ENCODE measurements at regions not wholly inside any gene's neighbourhood (a gene's known extent, or its start where the extent isn't known, plus 50 kb on each side); places are given as distances from the start of the nearest gene placed in this dataset.

DNA sequence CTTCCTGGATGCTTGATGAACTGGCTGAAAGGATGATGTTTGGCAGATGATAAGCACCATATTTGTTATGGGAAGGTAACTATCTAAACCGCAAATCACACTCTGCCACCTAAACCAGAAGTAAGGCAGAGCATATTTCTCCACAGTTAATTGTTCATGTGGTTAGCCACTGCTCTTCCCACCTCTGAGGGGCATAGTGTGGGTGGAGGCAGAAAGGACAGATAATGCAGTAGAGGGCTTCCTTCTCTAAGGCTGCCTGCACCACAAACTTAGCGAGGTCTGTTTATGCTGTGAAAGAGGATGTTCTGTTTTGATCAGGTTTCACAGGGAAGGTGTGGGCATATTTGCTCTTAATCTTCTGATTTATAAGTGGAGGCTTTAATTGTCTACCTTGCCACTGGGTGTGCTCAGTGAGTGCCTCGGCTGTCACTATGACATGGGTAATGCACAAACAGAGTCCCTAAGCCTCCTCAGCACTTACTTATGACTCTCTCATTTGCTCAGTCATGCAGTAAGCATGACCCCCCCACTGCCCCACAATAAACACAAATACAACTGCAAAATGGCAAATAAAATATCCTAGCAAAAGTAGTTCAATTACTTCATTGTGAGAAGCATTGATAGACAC, 401.0 kb downstream of the TMA16 start:
- DNase-seq: no peak

DNA sequence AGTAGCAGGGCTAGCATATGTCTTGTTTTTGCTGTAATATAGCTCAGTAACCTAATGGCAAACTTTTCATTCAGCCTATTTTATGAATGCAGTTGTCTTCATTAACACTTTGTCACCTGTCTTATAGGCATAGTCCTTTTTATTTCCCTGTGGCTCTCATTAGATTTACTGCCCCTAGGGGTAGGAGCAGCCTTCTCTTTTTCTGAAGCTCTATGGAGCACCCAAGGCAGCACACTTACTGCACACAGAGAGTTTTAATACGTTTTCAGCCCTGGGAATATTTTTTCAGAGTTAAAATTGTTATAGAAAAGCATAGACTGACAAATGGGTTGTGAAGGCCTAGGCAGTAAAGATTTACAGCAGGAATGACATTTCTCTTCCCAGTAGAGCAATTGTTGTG, 406.8 kb downstream of the TMA16 start:
- no peak for DNase-seq

DNA sequence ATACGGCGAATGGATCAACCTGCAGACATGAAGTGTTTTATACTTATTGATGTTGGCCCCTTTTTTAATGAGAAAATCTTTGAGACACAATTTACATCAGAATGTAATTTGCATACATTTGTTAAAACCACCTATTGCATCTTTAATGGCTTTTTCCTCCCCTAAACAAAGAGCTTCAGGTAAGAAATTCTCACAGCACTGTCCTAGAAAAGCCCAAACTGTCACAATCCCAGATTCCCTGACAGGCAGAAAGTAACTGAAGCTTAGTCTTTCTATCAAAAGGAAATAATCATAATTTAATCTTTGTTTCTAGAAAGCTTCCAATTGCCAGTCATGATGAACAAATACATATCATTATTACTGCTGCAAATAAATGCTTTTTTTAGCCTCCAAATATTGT, 407.9 kb downstream of the TMA16 start:
- no peak for DNase-seq

DNA sequence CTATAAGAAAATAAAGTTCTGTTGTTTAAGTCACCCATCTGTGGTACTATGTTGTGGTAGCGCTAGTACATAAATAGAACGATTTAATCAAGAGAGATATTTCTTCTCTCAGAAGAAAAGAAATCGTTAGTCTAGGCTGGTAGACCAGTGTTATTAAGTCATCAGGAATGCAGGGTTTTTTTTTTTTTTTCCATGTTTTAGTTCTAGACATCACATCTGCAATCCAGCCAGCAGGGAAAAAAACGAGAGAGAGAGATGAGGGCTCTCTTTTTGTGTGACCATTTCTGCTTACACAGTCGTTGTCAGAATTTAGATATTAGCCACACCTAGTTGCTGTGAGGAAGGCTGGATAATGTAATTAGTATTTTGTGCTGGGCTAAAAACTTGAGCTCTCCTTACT, 417.4 kb downstream of the TMA16 start:
- no peak for DNase-seq

DNA sequence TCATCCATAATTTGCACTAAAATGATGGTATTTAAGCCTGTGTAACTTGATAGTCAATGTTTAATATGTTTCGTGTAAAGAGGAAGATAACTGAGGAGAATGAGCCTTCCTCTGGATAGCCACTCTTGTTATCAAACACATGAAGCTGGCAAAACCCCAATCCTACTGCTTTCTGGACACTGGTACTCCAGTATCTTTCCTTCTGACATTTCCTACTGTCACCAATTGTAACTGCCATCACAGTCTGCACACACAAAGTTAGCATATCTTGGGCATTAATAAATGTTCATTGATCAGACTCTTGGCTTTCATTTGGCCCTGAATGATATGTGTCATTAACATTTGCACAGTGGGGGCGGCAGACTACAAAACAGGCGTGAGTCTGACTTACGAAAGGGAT, 419.1 kb downstream of the TMA16 start:
- DNase-seq: no peak

DNA sequence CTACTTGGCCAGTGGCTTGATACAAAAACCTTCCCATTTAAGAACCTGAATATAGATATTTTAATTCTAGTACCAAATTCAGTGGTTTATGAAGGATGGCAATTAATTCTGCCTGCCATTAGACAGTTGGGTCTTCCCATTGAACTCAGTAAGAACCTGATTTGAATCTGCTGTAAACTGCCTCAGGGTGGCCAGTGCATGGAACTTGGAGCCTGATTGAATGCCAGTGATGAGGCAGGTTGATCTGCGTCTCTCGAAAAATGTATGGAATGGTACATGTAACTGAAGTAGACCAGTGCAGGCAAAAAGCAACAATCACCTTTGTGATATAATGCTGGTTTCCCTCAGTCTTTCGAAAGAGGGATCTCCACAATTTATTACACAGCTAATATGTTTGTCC, 421.4 kb downstream of the TMA16 start:
- DNase-seq: no peak

DNA sequence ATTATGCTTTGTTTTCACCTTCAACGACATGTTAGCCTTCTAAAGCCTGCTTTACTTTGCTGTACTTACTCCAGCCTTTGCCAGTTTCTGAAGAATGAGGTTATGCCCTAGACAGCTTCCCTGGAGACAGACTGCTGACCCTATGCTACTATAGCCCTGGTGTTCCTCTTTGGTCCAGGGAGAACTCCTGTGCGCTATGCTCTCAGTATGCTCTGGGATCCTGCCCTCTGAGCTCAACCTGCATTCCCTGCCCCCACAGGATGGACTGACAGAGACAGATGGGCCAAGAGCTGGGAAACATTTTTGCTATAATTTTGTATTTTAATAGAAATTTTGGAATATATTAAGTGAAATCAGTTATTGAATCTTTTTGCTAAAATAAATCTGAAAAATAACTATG, 425.9 kb downstream of the TMA16 start:
- DNase-seq: no peak

DNA sequence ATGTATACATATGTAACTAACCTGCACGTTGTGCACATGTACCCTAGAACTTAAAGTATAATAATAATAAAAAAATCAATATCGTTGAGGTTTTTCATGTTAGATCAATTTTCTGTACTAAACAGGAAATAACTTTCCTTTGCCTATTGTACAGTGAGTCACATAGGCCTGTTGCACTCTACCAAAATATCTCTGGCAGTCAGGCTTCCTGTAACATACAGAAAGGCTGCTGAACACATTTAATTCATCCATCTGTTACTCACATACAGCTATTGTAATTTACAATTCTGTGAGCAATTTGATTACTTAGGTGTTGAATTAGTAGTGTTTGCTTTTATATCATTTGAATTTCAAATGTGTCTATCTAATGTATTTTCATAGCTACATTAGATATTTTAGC, 427.8 kb downstream of the TMA16 start:
- no peak for DNase-seq

DNA sequence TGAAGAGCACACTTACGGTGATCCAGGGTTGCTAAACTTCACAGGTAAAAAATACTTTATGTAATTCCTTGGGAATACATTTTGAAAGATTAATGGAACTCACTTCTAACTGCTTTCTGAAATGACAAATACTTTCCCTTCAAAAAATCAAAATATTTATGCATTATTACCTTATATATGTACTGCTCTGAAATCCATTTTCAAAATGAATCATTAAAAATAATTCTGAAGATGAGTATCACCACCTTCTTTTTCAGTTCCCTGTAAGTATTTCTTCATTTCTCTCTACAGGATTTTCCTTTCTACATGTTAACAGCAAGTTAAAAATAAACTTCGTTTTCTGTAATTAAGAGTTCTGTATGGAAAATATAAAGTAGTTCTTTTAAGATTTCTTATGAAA, 428.6 kb downstream of the TMA16 start:
- DNase-seq: no peak

DNA sequence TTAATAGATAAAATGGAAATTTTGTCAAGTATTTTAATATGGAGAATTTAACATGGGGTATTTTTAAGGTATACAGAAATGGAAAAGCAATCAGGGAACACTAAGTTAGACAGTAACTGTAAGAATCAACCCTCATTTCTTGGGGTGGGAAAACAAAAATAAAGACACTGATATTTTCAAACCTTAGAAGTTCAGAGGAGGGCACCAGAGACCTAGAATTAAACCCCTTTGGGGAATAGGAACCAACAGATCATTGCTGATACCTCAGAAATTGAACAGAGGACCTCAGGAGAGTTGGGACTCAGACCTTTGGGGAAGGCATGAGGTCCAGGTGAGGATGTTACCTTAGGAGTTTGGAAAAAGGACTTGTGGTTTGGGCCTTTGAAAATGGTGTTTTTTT, 435.6 kb downstream of the TMA16 start:
- DNase-seq: no peak

DNA sequence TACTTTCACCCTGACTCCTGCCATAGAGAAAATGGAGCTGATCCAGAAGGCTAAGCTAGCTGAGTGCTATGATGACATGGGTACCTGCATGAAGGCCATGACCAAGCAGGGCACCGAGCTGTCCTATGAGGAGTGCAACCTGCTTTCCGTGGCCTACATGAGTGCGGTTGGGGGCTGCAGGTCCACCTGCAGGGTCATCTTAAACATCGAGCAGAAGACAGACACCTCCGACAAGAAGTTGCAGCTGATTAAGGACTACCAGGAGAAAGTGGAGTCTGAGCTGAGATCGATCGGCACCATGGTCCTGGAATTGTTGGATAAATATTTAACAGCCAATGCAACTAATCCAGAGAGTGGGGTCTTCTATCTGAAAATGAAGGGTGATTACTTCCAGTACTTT, 438.0 kb downstream of the TMA16 start:
- DNase-seq: no peak

DNA sequence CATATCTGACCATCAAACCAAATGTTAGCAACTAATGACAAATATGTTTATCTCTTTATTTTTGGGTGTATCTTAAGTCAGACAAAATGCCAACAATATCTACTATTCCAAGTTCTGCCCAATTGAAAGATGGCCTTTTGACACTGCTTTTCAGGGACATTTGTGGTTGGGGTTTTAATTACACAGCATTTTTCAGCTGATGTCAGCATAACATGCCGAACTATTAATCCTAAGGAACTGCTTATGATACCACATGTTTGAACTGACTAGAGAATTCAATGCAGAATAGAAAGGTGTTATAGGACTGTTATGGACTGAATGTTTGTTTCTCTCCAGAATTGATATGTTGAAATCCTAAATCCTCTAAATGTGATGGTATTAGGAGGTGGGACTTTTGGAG, 445.1 kb downstream of the TMA16 start:
- DNase-seq: no peak

DNA sequence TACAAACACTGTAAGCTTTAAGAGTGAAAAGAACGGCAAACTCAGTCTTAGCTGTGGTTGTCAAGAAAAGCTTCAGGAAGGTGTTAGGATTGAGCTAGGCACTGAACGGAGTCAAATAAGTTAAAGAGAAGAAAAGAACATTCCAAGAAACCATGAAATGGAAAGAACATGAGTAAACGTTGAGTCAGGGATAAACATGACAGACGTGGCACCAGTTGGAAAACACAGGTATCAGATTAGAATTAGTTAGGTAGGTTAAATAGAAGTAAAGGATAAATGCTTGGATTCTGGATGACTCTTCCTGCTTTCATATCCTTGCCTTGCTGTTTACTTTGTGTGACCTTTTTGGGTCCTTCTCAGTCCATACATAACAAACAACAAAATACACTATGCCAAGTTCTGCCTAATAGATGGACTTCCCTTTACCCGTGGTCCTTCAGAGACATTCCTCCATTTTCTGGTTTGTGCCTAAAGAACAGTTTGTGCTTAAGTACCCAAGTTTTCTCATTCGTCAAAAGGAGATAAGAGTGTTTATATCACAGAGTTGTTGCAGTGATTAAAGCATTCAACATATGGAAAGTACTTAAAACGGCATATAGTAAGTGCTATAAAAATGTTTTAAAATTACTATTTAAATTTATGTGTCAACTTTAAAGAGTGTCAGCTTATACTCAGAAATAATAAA, 446.9 kb downstream of the TMA16 start:
- no peak for DNase-seq

DNA sequence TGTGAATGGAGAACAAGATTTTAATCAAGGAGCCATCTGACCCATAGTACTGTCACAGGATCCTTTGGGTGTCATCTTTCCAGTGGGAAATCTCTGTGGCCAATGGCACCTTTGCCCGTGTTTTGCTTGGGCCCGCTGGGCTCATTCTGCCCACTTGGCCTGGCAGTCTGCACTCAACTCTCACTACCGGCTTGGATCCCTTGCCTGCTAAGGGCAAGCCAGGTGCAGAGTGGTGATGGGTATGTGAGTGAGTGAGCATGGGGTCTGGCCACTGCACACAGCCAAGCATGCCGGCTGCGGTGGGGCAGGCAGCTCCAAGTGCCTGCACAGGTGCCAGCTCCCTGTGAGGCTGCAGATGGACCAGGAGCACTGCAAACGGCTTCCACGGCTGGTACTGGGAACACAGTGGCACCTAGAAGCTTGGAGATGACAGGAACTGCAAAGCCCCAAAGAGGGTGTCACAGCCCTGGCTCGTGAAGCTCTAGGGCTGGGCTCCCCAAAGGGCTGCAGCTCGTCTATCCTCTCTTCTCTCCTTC, 454.5 kb downstream of the TMA16 start:
- DNase-seq: no peak

DNA sequence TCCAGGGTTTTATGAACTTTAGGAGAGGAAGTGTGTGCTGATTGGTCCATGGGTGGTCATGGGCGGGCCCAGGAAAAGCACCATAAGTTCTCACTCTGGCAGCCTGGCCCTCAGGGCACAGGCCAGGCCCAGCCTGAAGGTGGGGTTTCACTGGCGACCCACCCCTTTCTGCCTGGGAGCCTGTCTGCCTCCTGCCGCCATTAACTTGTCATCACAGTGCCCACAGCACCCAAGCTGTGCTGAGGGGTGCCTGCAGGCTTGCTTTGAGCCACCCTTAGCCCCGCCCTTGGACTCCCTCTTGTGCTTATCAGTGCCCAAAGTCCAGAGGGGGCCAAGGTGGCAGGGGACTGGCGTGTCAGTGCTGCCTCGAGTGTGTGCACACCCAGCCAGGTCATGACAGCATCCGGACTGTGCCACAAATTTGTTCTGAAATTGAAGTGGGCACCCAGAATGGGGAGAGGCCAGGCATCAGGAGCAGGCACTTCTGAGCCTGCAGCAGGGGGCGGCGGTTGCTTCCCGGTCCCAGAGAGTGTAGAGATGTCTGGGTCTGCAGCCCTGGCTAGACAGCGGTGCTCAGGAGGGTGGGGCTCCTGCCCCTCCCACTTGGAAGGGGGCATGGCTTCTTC, 455.6 kb downstream of the TMA16 start:
- DNase-seq: no peak

DNA sequence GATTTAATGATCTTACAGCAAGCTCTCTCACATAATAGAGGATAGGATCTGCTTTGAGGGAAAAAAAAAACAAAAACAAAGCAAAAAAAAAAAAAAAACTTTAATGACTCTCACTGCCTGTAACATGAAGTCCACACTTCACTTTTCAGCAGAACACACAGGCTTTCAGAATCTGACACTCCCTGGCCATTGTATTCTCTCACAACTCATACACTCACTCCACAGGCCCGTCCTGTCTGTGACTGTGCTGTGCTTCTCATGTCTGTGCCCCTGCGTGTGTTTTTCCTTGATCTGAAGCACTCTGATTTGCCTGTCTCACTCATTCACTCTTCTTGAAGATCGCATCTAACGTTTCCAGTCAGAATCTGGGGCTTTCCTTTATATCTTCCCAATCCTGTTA, 460.8 kb downstream of the TMA16 start:
- no peak for DNase-seq

DNA sequence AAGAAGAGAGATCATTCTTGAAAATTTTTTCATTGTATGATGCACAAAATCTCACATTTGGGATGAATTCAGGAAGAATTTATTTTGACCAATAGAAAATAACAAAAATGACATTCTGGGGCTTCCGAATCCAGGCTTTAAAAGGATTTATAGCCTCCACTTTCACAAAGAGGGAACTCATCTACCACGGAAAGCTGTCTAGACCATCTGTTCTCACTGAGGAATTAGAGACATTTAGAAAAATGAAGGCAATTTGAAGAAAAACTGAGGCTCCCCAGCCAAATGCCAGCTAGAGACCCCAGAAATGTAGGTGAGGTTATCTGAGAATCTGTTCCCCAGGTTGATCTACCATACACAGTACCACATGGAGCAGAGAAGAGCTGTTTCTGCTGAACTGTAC, 464.3 kb downstream of the TMA16 start:
- no peak for DNase-seq

DNA sequence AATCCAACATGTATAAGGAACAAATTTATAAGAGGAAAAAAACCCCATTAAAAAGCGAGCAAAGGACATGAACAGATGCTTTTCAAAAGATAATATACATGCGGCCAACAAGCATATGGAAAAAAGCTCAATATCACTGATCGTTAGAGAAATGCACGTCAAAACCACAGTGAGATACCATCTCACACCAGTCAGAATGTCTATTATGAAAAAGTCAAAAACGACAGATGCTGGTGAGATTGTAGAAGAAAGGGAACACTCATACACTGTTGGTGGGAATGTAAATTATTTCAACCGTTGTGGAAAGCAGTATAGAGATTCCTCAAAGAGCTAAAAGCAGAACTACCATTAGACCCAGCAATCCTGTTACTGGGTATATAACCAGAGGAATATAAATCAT, 465.4 kb downstream of the TMA16 start:
- DNase-seq: no peak

DNA sequence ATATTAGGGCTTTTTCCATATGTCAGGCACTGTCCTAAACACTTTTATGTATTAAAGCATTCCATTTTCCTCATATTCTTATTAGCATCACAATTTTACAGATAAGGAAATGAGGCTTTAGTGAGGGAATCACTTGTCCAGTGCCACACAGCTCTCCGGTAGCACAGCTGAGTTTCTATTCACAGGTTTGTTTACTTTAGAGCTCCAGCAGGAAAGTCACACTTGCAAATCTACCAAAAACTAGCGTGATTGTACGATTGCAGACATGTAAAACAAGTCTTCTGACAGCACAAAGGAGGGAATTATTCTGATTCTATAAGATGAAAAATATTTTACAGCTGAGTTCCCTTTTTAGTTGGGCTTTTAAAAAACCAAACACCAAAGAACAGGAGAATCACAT, 472.1 kb downstream of the TMA16 start:
- DNase-seq: no peak

DNA sequence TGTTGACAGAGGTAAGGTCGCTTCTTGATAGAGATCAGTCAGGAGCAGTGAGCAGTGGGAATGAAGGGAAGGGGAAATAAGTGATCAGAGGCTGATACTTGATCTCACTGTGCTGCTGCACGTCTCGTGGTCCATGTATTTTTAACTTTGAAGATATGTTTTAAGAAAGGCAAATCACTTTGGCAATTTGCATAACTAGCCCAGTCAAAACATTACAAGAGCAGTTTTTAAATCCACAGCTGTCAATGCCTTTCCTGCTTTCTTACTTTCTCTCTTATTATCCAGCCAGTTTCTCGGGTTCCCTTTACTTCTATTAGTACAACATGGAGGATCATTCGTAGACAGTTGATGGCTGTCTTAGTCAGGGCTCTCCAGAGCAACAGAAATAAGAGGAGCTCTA, 472.8 kb downstream of the TMA16 start:
- no peak for DNase-seq

DNA sequence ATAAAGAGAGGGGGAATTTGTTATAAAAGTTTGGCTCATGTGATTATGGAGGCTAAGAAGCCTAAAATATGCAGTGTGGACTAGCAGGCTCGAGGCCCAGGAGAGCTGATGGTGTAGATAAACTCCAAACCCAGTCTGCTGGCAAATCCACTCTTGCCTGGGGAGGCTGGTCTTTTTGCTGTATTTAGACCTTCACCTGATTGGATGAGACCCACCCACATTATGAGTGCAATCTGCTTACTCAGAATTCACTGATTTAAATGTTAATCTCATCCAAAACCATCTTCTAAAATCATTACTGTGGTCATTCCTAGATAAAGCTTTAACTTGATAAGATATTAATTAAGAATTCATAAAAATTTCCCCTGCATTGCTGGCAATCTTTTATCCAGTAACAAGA, 473.2 kb downstream of the TMA16 start:
- DNase-seq: no peak

DNA sequence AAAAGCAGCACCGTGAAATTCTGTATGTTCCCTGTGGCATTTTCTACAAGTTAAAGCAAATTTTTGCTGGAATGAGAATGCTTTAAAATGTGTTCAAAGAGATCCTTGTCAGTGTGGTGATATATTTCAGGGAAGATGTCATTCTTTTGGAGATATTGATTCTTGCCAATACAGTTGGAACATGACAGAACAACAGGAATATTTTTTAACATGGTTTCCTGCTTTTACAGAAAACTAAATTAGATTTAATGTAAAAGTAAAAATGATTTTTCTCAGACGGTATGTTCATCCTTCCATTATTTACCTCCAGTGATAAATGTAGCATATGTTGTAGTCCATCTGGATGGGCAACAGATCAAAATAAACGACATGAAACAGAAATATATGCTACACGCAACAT, 474.8 kb downstream of the TMA16 start:
- DNase-seq: no peak

DNA sequence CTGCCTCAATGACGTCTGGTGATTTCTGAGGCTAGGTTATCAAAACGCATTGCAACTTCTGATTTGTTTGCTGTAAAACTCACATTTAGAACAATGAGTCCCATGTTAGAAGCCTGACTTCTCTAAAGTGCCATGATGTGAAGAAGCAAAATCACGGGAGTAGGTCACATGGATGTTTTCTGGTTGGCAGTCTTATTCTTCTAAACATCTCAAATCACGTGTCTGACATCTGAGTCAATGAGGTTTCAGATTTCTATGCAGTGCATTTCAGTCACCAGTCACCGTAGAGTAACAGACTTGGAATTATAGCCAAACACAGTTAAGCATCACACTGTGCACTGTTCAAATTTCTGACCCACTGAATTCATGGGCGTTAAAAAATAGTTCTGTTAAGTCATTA, 482.1 kb downstream of the TMA16 start:
- DNase-seq: no peak

DNA sequence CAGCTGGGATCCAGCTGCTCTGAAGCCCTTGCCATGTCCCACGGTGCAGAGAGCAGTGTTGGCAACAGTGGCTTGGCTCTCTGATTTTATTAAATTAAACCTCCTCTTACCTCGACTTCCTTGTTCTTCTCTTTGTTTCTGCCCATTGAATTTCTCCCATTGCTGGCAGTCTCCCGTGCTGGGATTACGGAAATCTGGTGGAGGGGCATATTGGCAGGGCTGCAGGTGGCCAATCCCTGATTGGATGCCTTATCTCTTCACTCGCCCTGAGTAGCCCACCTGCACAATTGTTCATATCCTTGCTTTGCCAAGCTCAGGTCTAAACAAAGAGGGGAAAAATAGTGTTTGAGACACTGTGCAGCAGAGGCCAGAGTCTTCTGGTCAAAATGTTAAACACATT, 493.9 kb downstream of the TMA16 start:
- peak; percentile 45 for DNase-seq

DNA sequence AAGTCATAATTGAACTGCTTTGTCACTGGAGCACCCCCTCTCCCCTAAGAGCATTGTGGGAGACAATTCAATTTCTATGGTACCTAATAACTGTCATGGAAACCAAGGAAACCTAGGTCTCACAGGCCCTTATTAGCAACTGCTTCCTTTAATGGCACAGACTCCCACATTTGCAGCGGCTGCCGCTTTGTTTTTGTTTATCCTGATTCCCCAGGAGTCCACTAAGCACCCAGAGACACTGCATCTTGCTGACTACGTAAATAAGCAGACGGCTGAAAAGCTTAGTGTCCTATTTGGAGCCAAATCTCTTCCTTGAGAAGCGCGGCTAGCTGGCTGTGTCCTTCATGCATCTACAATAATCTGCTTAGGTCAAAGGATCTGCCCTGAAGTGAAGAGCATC, 494.4 kb downstream of the TMA16 start:
- no peak for DNase-seq

Measured in right forelimb (tissue), 1 donor.